HepG2 (cell line): ENCODE measurements at regions not wholly inside any gene's neighbourhood (a gene's known extent, or its start where the extent isn't known, plus 50 kb on each side); places are given as distances from the start of the nearest gene placed in this dataset.

Source experiments
- ATAC-seq: fragments of 200-7000 bp; cut with Tn5 transposase; 3 replicates; pipeline ENCODE4 v1.9.1; 2020; ENCODE audit warnings: mild to moderate bottlenecking, moderate library complexity
- BruUV-seq: library from RNA; stranded (reverse); fragments of 400-500 nt; replicated peaks from 2 replicates; lab custom pipeline; 2021; lab: Mats Ljungman, UMichigan
- CTCF ChIA-PET: fragments of 300-600 bp; formaldehyde crosslinking; extraction: SDS; loops from one replicate; lab custom pipeline; 2021; ENCODE audit warnings: low total read pairs, inconsistent platforms, low intra/inter-chr PET ratio; lab: Yijun Ruan, JAX
- POLR2A ChIA-PET: fragments of 350-600 bp; sonication (Branson Sonifier 250); formaldehyde crosslinking; loops from one replicate; lab custom pipeline; 2020; ENCODE audit warnings: antibody characterized with exemption, inconsistent platforms; lab: Yijun Ruan, JAX
- DNase-seq: peaks from one replicate; pipeline ENCODE4 v3.0.0-alpha.2; 2015; ENCODE audit warnings: low spot score
- FAIRE-seq: peaks from 3 replicates; lab custom pipeline; 2011; peaks lifted over from hg19 to GRCh38; lab: Jason Lieb, UNC
- H2AFZ ChIP-seq: one replicate; pipeline ENCODE4 v1.6.1; 2011; ENCODE audit warnings: low read length, inconsistent platforms
- H3K27ac ChIP-seq: fragments of 300-600 bp; 3 replicates; pipeline ENCODE4 v1.8.0; 2011; ENCODE audit warnings: mixed run types, mild to moderate bottlenecking, mixed read lengths, low read length, inconsistent platforms; ENCODE audit not compliant: insufficient read depth; ENCODE audit errors: extremely low read length
- H3K27me3 ChIP-seq, 2 experiments: fragments of 200-600 bp in 1 of 2; 2 replicates in 1 of 2; 3 replicates in 1 of 2; pipeline versions ENCODE4 v1.6.0 to v1.8.0; 2011; ENCODE audit warnings: low read length in 2 of 2, mild to moderate bottlenecking in 2 of 2, moderate library complexity in 2 of 2, inconsistent platforms in 1 of 2; ENCODE audit not compliant: insufficient read depth in 2 of 2, control insufficient read depth in 1 of 2
- H3K36me3 ChIP-seq, 2 experiments: fragments of 200-600 bp in 1 of 2; replicated peaks in 1 of 2; 2 replicates in 1 of 2; 3 replicates in 1 of 2; pipeline versions ENCODE4 v1.5.1 to v1.8.0; 2011; ENCODE audit warnings: low read length in 2 of 2, inconsistent platforms in 1 of 2; ENCODE audit not compliant: insufficient read depth in 2 of 2, control insufficient read depth in 1 of 2
- H3K4me1 ChIP-seq: 2 replicates; pipeline ENCODE4 v1.5.1; 2012; ENCODE audit warnings: low read length, inconsistent platforms; ENCODE audit not compliant: insufficient read depth
- H3K4me2 ChIP-seq: 2 replicates; pipeline ENCODE4 v1.6.0; 2011; ENCODE audit warnings: low read depth, low read length, inconsistent platforms
- H3K4me3 ChIP-seq, 3 experiments: fragments of 200-600 bp in 1 of 3; sonication (generic), shearing (Covaris generic) in 1 of 3; replicated peaks in 1 of 3; 2 replicates each; pipeline ENCODE4 v1.5.1; 2011 to 2016; ENCODE audit warnings: low read length in 3 of 3, inconsistent platforms in 2 of 3, low read depth in 2 of 3, mild to moderate bottlenecking in 2 of 3, control low read depth in 1 of 3, mixed read lengths in 1 of 3; ENCODE audit not compliant: insufficient read depth in 1 of 3
- H3K79me2 ChIP-seq: one replicate; pipeline ENCODE4 v1.6.1; 2011; ENCODE audit warnings: low read length, inconsistent platforms; ENCODE audit not compliant: insufficient read depth
- H3K9ac ChIP-seq: 2 replicates; pipeline ENCODE4 v1.6.0; 2011; ENCODE audit warnings: mild to moderate bottlenecking, low read depth, low read length, inconsistent platforms; ENCODE audit not compliant: insufficient read depth
- H3K9me3 ChIP-seq: 2 replicates; pipeline ENCODE4 v1.5.1; 2012; ENCODE audit warnings: mild to moderate bottlenecking, low read length
- H4K20me1 ChIP-seq: 2 replicates; pipeline ENCODE4 v1.6.0; 2011; ENCODE audit warnings: inconsistent platforms, mild to moderate bottlenecking, low read length, moderate library complexity; ENCODE audit not compliant: insufficient read depth
- FIP1L1 ChIP-seq: fragments of 200-400 bp; formaldehyde crosslinking; IDR thresholded peaks from 2 replicates; pipeline ENCODE4 v1.6.1; 2018; ENCODE audit warnings: low read depth, mild to moderate bottlenecking, low read length, moderate library complexity, borderline replicate concordance; ENCODE audit not compliant: insufficient read depth
- GLI4 ChIP-seq: sonication (generic); formaldehyde crosslinking; IDR thresholded peaks from 2 replicates; pipeline ENCODE4 v1.5.1; 2020; ENCODE audit warnings: missing genetic modification reagents, mild to moderate bottlenecking, moderate library complexity, borderline replicate concordance
- JARID2 ChIP-seq: sonication (generic); formaldehyde crosslinking; IDR thresholded peaks from 2 replicates; pipeline ENCODE4 v1.8.1; 2023; ENCODE audit warnings: missing genetic modification reagents, inconsistent platforms; ENCODE audit not compliant: insufficient replicate concordance
- MAZ ChIP-seq, 2 experiments: sonication (generic) in 1 of 2; formaldehyde crosslinking in 1 of 2; IDR thresholded peaks; 2 replicates each; pipeline versions ENCODE4 v1.5.0 to v1.6.1; 2012 to 2020; ENCODE audit warnings: low read depth in 2 of 2, mild to moderate bottlenecking in 2 of 2, borderline replicate concordance in 1 of 2, improper control_type of control experiment in 1 of 2, low read length in 1 of 2, missing genetic modification reagents in 1 of 2, moderate library complexity in 1 of 2
- ZNF335 ChIP-seq: sonication (generic); formaldehyde crosslinking; IDR thresholded peaks from 2 replicates; pipeline ENCODE4 v1.4.0; 2020; ENCODE audit warnings: missing genetic modification reagents
- ZNF383 ChIP-seq: sonication (generic); formaldehyde crosslinking; IDR thresholded peaks from 2 replicates; pipeline ENCODE4 v1.4.0; 2020; ENCODE audit warnings: missing genetic modification reagents, mild to moderate bottlenecking, borderline replicate concordance
- ZNF687 ChIP-seq: sonication (generic); formaldehyde crosslinking; IDR thresholded peaks from 2 replicates; pipeline ENCODE4 v1.5.1; 2020; ENCODE audit warnings: mild to moderate bottlenecking, missing genetic modification reagents, moderate library complexity
- in situ Hi-C: cut with HindIII; loops from 2 replicates; pipeline ENCODE4 v1.10.0; 2017; ENCODE audit warnings: low pct_unique_long_range_greater_than_20kb; ENCODE audit not compliant: extremely low pct_ligation_motif_present
- intact Hi-C: fragments of 100-400 bp; cut with micrococcal nuclease; formaldehyde crosslinking; loops from one replicate; pipeline ENCODE4 v1.10.0; 2022; ENCODE audit not compliant: unreplicated experiment
- TF ChIP-seq, protein P1 (sequence below): sonication (generic); formaldehyde crosslinking; IDR thresholded peaks from 2 replicates; pipeline ENCODE4 v1.5.0; 2020; ENCODE audit warnings: mild to moderate bottlenecking, missing genetic modification reagents

DNA sequence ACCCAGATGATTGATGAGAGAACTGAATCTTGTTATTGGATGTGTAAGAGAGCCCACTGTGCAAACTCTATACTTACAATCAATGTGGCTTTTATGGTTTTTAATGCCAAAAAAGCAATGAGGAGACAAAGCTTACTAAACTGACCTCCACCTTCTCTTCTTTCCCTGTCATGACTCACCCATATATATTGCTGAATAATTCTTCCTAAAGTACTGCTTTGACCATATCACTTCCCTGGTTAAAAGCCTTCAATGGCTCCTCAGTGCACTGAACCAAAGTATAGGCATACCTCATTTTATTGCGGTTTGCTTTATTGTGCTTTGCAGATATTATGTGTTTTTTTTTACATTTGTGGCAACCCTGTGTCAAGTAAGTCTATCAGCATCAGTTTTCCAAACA, 138.4 kb upstream of the PELI2 start (continued):
- TF ChIP-seq FIP1L1 = no peak
- no peak for TF ChIP-seq JARID2 (CRISPR knock-in tag)
- TF ChIP-seq, protein P1, sequence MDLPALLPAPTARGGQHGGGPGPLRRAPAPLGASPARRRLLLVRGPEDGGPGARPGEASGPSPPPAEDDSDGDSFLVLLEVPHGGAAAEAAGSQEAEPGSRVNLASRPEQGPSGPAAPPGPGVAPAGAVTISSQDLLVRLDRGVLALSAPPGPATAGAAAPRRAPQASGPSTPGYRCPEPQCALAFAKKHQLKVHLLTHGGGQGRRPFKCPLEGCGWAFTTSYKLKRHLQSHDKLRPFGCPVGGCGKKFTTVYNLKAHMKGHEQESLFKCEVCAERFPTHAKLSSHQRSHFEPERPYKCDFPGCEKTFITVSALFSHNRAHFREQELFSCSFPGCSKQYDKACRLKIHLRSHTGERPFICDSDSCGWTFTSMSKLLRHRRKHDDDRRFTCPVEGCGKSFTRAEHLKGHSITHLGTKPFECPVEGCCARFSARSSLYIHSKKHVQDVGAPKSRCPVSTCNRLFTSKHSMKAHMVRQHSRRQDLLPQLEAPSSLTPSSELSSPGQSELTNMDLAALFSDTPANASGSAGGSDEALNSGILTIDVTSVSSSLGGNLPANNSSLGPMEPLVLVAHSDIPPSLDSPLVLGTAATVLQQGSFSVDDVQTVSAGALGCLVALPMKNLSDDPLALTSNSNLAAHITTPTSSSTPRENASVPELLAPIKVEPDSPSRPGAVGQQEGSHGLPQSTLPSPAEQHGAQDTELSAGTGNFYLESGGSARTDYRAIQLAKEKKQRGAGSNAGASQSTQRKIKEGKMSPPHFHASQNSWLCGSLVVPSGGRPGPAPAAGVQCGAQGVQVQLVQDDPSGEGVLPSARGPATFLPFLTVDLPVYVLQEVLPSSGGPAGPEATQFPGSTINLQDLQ = no peak
- no peak for TF ChIP-seq ZNF335 (CRISPR knock-in tag)
- no peak for TF ChIP-seq MAZ (IDR thresholded peaks at IDR 0.05; ENCODE audit: borderline replicate concordance, low read depth, low read length)
- no peak for TF ChIP-seq MAZ (CRISPR knock-in tag; IDR thresholded peaks at IDR 0.05; ENCODE audit: low read depth)
- TF ChIP-seq ZNF383 = no peak
- no peak for TF ChIP-seq GLI4 (CRISPR knock-in tag)
- TF ChIP-seq, all 625 proteins: peak for 0

DNA sequence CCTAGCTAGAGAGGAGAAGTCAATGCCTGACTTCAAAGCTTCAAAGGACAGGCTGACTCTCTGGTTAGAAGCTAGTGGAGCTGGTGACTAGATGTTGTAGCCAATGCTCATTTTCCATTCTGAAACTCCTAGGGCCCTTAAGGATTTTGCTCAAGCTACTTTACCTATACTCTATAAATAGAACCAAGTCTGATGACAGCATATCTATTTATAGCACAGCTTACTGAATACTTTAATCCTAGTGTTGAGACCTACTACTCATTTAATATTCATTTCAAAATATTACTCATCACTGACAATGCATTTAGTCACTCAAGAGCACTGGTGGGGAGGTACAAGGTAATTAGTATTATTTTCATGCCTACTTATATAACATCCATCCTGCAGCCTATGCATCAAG, 137.2 kb upstream of the PELI2 start:
- POLR2A ChIA-PET = no interaction called here
- intact Hi-C loops (no loop called here), in situ Hi-C loops (no loop called here)
- H3K27ac ChIP-seq = no peak overlapping the region
- H3K4me2 ChIP-seq = no peak overlapping the region
- no peak for DNase-seq
- no peak overlapping the region for H3K4me3 ChIP-seq
- H3K9ac ChIP-seq = no peak overlapping the region
- no peak for ATAC-seq
- no peak overlapping the region for H2AFZ ChIP-seq
- no peaks in the 10 kb centered on the region for H3K27me3 ChIP-seq
- H3K4me1 ChIP-seq = no peaks in the 10 kb centered on the region
- no peaks in the 10 kb centered on the region for H3K9me3 ChIP-seq
- no peak for TF ChIP-seq ZNF687 (CRISPR knock-in tag)
- TF ChIP-seq, all 625 proteins: peak for 0
- Histone ChIP-seq H4K20me1 (no peaks in the 10 kb centered on the region), H3K79me2 (no peaks in the 10 kb centered on the region), H3K36me3 (no peaks in the 10 kb centered on the region)
- BruUV-seq = no TSS peak
- CTCF ChIA-PET = no interaction called here
- no peak for FAIRE-seq
